ENCODE measurements at regions not wholly inside any gene's neighbourhood (a gene's known extent, or its start where the extent isn't known, plus 50 kb on each side); places are given as distances from the start of the nearest gene placed in this dataset.
"Not testable (repeated sequence)": the region's sequence is repeated elsewhere in the genome, so short reads cannot be mapped to it uniquely, and the experiment has no call there.

GRCh38 chr3:95587641-95588040, 1226.8 kb upstream of the EPHA6 start:
- DNase-seq = not testable (repeated sequence)

GRCh38 chr3:95588473-95588872, 1225.9 kb upstream of the EPHA6 start:
- DNase-seq = no peak

DNA sequence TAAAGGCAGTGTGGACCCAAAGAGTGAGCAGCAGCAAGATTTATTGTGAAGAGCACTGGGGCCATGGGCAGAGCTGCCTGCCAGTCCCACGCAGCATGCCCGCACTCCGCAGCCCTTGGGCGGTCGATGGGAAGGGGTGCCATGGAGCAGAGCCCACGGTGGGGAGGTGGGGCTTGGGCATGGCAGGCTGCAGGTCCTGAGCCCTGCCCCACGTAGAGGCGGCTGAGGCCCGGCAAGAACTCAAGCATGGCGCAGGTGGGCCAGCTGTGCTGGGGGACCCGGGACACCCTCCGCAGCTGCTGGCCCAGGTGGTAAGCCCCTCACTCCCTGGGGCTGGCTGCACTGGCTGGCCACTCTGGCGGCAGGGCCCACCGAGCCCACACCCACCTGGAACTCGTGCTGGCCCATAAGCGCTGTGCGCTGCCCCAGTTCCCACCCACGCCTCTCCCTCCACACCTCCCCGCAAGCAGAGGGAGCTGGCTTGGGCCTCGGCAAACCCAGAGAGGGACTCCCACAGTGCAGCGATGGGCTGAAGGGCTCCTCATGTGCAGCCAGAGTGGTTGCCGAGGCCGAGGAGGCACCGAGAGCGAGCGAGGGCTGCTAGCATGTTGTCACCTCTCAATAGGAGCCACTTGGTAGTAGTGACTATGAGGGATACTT, 1218.8 kb upstream of the EPHA6 start:
- no peak for DNase-seq

DNA sequence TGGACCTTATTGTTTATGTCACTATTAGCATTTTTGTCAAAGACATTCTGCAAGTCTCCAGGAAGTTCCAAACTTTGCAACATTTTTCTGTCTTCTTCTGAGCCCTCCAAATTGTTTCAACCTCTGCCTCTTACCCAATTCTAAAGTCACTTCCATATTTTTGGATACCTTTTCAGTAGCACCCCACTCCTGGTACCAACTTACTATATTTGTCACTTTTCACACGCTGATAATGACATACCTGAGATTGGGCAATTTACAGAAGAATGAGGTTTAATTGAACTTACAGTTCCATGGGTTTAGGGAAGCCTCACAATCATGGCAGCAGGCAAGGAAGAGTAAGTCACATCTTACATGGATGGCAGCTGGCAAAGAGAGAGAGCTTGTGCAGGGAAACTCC, 1206.5 kb upstream of the EPHA6 start:
- no peak for DNase-seq

DNA sequence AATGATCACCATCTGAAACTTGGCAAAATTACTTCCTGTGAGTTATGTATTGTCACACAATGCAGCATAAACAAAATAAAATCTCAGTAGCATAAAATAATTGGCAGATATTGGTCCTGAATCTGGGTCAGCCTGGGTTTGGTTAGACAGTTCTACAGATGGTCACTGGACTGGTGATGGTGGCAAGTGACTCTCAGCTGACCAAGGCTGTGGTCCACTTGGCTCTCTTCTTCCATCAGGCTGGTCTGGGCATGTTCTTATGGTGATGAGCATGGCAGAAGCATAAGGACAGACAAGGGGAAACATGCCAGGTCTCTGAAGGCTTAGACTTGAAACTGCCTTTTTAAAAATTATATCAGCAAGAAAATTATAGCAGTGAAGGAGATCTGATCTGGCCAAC, 1205.0 kb upstream of the EPHA6 start:
- DNase-seq = no peak

GRCh38 chr3:95612611-95613010, 1201.8 kb upstream of the EPHA6 start:
- no peak for DNase-seq

- no peak for DNase-seq
Observed at GRCh38 chr3:95613993-95614392, 1200.4 kb upstream of the EPHA6 start.

- DNase-seq = no peak
Observed at GRCh38 chr3:95615592-95616310, 1198.6 kb upstream of the EPHA6 start.

DNA sequence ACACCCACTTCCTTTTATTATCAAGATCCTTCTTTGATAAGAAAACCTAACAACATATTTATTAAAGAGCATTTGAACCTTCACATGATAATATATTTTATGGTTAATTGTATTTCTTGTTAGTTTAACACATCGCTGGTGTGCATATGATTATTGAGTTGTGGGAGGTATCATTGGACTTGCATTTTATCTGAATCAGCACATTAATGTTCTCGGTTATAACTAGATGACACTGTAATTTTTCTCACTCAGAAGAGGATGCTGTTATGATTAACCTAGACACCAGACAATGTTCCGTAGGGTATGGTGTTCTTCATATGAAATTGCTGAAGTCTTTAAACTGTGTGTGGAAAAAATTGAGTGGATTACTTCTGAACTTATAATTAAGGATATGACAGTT, 1188.3 kb upstream of the EPHA6 start:
- no peak for DNase-seq

GRCh38 chr3:95627293-95627692, 1187.1 kb upstream of the EPHA6 start:
- DNase-seq = no peak

DNA sequence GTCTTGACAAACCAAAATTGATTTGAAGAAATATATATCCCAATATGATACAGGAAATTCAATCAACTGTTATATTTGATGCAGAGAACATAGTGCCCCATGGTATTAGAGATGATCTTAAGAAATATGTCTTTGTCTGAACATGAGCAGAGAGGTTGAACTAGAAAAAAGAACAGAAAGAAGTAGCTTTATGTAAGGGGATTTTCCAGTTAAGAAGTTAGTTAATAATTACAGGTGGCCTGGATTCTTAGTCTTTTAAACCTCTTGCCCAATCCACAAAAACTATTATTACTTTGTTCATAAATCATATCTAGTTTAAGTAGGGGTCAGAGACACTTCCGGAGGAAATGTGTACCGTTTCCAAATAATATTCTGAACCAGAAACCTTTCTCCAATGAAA, 1186.7 kb upstream of the EPHA6 start:
- no peak for DNase-seq

DNA sequence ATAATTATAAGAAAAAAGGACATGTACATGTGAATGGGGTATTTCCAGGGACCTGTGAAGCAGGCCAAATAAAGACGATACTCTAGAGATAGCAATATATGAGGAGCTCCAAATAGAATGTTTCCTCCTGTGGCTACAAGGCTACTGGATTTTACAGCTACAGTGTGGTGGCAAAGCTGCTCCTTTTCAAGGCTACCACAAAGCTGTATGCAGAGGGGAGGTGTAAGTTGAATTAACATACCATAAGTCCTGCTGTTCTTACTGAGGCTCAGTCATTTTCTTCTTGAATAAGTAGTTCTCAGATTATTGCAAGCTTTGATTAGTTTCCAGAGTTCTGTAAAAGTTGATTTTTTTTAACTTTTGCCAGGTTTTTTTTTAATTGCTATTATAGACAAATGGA, 1184.6 kb upstream of the EPHA6 start:
- DNase-seq = no peak

DNA sequence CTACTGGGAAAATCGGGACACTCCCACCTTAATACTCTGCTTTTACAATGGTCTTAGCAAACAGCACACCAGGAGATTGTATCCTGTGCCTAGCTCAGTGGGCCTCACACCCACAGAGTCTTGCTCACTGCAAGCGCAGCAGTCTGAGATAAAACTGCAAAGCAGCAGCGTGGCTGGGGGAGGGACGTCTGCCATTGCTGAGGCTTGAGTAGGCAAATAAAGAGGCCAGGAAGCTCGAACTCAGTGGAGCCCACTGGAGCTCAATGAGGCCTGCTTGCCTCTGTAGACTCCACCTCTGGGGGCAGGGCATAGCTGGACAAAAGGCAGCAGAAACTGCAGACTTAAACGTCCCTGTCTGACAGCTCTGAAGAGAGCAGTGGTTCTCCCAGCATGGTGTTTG, 1169.1 kb upstream of the EPHA6 start:
- no peak for DNase-seq

DNA sequence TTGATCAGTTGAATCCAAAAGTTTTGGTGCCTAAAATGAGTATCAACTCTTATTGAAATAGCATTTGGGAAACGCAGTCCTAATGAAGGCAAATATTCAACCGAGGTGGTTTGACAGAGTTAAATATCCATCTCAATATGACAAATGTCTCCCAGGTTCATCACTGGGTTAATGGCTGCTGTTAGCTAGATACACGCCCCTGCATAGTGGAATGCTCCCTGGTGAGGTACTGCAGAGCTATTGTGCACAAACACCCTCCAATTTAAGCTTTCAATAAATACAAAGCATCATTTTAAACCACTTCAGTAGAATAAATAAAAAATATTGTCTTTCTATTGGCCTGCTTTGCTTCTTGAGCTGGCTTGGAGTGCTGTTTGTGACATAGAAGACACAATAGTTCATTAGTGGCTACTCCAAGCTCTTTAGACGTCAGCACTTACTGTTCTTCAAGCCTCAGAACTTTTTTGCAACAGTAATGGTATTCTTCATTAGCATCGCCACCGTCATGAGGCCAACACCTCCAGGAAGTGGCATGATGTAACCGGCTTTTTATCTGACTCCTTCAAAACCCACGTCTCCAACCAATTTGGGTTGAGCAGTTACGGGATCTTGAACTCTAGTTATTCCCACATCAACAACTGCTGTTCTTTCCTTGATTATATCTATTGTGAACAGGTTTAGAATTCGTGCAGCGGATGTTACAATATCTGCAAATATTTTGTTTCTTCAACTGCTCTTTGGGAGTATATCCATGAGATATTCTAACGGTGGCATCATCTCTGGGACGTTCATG, 1159.6 kb upstream of the EPHA6 start:
- DNase-seq = no peak

DNA sequence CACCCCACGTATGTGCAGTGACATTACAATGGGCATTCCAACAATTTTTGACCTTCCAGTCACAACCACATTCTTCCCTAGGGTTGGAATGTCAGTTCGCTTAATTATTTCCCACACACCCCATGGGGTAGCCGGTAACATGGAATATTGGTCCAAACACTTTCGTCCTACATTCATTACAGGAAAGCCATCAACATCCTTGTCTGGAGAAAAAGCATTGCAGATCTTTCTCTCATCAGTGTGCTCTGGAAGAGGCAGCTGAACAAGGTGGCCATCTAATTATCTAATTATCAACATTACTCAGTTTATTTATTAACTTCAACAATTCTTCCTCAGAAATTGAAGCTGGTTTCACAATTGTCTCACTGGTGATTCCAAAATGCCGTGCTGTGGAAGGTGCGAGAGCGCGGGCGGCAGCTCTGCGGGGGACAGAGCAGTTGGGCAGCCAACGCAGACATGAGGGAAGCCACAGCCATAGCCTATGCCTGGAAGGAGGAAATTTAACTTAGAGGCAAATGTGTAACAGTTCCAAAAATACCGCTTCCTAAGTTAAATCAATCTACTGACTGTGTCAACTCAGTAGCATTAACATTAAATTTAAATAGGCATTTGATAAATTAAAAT, 1158.9 kb upstream of the EPHA6 start:
- no peak for DNase-seq

GRCh38 chr3:95670765-95671164, 1143.6 kb upstream of the EPHA6 start:
- no peak for DNase-seq

GRCh38 chr3:95673215-95673614, 1141.2 kb upstream of the EPHA6 start:
- no peak for DNase-seq

- DNase-seq = no peak
Observed at GRCh38 chr3:95705786-95706418, 1108.5 kb upstream of the EPHA6 start.

GRCh38 chr3:95707268-95707667, 1107.1 kb upstream of the EPHA6 start:
- DNase-seq = no peak

DNA sequence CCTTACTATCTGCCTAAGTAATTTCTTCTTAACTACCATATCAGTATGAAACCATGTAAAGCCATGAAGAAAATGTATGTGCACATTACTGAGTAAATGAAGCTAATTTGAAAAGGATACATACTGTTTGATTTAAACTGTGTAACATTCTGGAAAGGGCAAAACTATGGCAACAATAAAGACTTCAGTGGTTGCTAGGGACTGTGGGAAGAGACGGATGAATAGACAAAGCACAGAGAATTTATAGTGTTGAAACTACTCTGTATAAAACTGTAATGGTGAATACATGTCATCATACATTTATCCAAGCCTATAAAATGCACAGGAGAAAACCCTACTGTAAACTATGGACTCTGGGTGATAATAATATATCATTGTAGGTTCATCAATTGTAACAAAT, 1103.7 kb upstream of the EPHA6 start:
- DNase-seq = no peak

GRCh38 chr3:95711789-95712188, 1102.6 kb upstream of the EPHA6 start:
- no peak for DNase-seq

DNA sequence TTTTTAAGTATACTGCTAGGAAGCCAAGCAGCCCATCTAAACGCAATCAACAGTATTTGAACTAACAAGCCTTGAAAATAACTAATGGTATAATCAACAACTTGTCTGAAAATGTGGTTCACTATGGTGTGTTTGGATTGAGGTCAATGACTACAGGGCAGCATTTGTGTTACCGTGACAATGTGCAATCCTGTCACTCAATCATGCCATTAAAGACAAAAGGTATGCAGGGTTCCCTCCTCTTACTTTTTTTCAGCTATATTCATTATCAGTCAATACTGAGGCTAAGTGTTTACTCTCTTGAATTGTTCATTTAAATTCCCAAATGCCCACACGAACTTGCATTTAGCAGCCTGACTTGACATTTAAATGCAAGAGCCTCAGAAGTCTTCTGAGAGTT, 1099.3 kb upstream of the EPHA6 start:
- DNase-seq = no peak

GRCh38 chr3:95717048-95717447, 1097.3 kb upstream of the EPHA6 start:
- DNase-seq = no peak

Data from EL (cell line).